ENCODE measurements at regions not wholly inside any gene's neighbourhood (a gene's known extent, or its start where the extent isn't known, plus 50 kb on each side); places are given as distances from the start of the nearest gene placed in this dataset.

DNA sequence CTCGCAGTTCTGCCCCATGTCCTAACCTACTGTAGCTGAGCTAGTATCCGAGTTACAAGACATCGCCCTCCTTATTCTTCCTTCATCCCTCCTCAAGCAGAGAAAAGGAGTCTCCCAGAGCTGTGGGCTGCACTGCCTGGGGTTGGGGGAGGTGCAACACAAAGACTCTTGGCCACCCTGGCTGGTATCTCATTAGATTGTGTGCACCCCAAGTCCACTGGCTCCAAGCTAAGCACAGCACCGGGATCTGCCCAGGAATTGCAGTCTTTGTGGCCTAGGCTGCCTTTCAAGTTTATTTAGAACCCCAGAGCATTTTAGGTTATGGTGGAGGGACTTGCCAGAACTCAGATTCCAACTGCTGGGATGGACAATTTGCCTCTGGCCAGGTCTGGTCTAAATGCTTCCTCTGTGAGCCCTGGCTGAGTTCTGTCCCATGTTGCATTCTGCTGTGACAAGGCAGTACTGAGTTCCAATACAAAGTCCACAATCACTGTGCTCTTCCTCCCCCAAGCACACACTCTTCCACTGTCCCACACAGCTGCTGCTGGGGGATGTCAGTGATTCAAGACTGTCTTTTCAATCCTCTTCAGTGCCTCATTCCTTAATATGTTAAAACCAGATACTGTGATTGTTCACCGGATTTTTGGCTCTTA lies 169.6 kb upstream of the CLEC14A start:
- ATAC-seq: no peak
- TF ChIP-seq POLR2A (IDR thresholded peaks at IDR 0.05): no peak
- TF ChIP-seq EP300 (IDR thresholded peaks at IDR 0.05): no peak
- TF ChIP-seq POLR2AphosphoS5 (IDR thresholded peaks at IDR 0.05): no peak
- TF ChIP-seq, protein P1, sequence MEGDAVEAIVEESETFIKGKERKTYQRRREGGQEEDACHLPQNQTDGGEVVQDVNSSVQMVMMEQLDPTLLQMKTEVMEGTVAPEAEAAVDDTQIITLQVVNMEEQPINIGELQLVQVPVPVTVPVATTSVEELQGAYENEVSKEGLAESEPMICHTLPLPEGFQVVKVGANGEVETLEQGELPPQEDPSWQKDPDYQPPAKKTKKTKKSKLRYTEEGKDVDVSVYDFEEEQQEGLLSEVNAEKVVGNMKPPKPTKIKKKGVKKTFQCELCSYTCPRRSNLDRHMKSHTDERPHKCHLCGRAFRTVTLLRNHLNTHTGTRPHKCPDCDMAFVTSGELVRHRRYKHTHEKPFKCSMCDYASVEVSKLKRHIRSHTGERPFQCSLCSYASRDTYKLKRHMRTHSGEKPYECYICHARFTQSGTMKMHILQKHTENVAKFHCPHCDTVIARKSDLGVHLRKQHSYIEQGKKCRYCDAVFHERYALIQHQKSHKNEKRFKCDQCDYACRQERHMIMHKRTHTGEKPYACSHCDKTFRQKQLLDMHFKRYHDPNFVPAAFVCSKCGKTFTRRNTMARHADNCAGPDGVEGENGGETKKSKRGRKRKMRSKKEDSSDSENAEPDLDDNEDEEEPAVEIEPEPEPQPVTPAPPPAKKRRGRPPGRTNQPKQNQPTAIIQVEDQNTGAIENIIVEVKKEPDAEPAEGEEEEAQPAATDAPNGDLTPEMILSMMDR (IDR thresholded peaks at IDR 0.05): no peak
- H3K9me3 ChIP-seq: peaks cover 0 to 24% (median 0%) of the 10 kb centered on the region in 3 donors
- H3K27me3 ChIP-seq: no peaks in the 10 kb centered on the region
- H3K27ac ChIP-seq: no peak overlapping the region
- no peak overlapping the region for H3K4me3 ChIP-seq
- WGBS, 2 donors (ENCODE audit: low coverage in 1 of 2): 92 to 100% methylated on average over 1 to 3 of the region's 5 CpGs
- H3K36me3 ChIP-seq: no peaks in the 10 kb centered on the region
- H3K4me1 ChIP-seq: no peaks in the 10 kb centered on the region

DNA sequence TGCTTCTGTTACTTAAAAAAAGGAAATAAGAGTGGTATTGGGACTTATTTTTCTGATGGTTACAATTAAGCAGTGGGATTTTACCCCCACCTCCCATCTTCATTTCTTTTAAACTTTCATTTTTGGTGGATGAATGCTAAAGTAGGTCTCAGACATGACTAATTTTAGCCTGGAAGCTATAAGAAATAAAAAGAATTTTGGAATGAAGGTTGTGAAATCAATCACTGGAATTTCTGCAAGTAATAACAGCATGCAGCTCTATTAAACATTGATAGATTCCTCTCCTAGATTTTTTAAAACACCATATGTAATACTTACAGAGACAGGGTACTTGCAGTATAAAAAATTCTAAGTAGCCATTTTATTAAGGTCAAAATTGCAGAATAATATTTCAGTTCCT lies 164.2 kb upstream of the CLEC14A start:
- ATAC-seq: no peak
- H3K4me3 ChIP-seq: no peak overlapping the region
- H3K27me3 ChIP-seq: no peaks in the 10 kb centered on the region
- TF ChIP-seq EP300 (IDR thresholded peaks at IDR 0.05): no peak
- no peak overlapping the region for H3K27ac ChIP-seq
- H3K9me3 ChIP-seq: peaks cover 0 to 24% (median 0%) of the 10 kb centered on the region in 3 donors
- H3K36me3 ChIP-seq: no peaks in the 10 kb centered on the region
- no peaks in the 10 kb centered on the region for H3K4me1 ChIP-seq

DNA sequence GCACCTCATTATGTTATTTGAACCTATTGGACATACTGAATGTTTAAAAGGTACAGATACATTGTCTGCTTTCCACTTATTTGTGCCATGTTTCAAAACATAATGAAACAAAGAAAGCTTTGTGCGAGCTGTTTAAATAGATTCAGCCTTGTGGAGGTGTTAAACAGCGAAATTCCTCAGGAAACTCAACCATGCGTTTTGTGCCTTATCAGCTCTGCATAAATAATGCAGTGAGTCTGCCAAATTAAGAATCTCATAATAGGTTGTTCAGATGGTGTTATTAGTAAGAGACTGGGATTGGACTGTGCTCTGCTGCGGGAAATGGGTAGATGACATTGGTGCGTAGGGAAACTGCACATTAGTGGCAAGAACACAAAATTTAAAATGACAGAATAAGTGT lies 163.7 kb upstream of the CLEC14A start:
- ATAC-seq: no peak

DNA sequence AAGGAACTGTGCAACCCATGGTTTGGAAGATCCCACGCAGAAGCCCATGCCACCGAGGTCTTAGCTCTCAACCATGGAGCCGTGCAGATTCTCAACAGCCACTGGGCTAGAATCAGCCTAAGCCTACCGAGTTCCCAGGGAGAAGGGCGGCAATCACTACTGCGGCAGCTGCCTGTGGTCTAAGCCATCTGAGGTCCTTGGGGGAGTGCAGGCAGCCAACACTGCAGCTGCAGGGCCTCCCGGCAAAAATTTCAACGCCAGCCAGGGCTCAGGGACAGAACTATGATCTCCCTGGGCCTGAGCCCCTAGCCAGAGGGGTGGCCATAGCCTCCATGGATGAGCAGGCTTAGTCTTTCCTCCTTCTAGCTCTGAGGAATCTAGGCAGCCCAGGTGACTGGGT lies 156.8 kb upstream of the CLEC14A start:
- no peak for TF ChIP-seq POLR2AphosphoS5 (IDR thresholded peaks at IDR 0.05)
- no peak for TF ChIP-seq POLR2A (IDR thresholded peaks at IDR 0.05)
- TF ChIP-seq EP300 (IDR thresholded peaks at IDR 0.05): no peak
- TF ChIP-seq, protein P1 (IDR thresholded peaks at IDR 0.05): no peak
- Histone ChIP-seq H3K9me3 (peaks cover 0 to 4% (median 0%) of the 10 kb centered on the region in 3 donors), H3K27ac (no peak overlapping the region), H3K36me3 (no peaks in the 10 kb centered on the region), H3K27me3 (no peaks in the 10 kb centered on the region), H3K4me3 (no peak overlapping the region), H3K4me1 (no peaks in the 10 kb centered on the region)
- WGBS, 2 donors (ENCODE audit: low coverage in 1 of 2): no CpG with 5 or more reads among the region's 8 CpGs
- ATAC-seq: no peak

More for the DNA sequence above, 163.7 kb upstream of the CLEC14A start:
- Histone ChIP-seq H3K4me1 (no peaks in the 10 kb centered on the region), H3K9me3 (peaks cover 0 to 20% (median 0%) of the 10 kb centered on the region in 3 donors), H3K27me3 (no peaks in the 10 kb centered on the region), H3K27ac (no peak overlapping the region), H3K4me3 (no peak overlapping the region), H3K36me3 (no peaks in the 10 kb centered on the region)
- 53 to 76% methylated on average over 5 of the region's 5 CpGs for WGBS, 2 donors (ENCODE audit: low coverage in 1 of 2)
- no peak for TF ChIP-seq POLR2A (IDR thresholded peaks at IDR 0.05)
- TF ChIP-seq, protein P1 (IDR thresholded peaks at IDR 0.05): no peak

DNA sequence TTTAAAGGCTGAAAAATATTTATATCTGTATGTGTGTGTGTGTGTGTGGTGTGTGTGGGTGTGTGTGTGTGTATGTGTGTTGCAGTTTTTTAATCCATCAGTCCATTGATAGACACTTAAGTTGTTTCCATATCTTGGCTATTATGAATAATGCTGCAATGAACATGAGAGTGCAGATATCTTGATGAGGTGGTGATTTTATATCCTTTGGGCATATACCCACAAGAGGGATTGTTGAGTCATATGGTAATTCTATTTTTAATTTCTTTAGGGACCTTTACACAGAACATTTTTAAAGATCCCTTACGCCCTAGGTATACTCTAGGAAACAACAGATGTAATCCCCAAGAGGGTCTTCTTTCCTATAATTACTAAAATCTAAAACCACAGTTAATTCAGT lies 154.5 kb upstream of the CLEC14A start:
- Histone ChIP-seq H3K27me3 (no peaks in the 10 kb centered on the region), H3K9me3 (no peaks in the 10 kb centered on the region), H3K4me3 (no peak overlapping the region), H3K4me1 (no peaks in the 10 kb centered on the region), H3K27ac (no peak overlapping the region), H3K36me3 (no peaks in the 10 kb centered on the region)
- no peak for ATAC-seq
- TF ChIP-seq, protein P1 (IDR thresholded peaks at IDR 0.05): no peak
- TF ChIP-seq POLR2A (IDR thresholded peaks at IDR 0.05): no peak
- no peak for TF ChIP-seq POLR2AphosphoS5 (IDR thresholded peaks at IDR 0.05)
- no peak for TF ChIP-seq EP300 (IDR thresholded peaks at IDR 0.05)
- 67 to 100% methylated on average over 1 of the region's 1 CpG for WGBS, 2 donors (ENCODE audit: low coverage in 1 of 2)

Measured in gastroesophageal sphincter (tissue), 4 donors.